Body of pancreas (tissue), 4 donors: ENCODE measurements at regions not wholly inside any gene's neighbourhood (a gene's known extent, or its start where the extent isn't known, plus 50 kb on each side); places are given as distances from the start of the nearest gene placed in this dataset.
A peak's percentile ranks its signal among the peaks of the same experiment; 100 is the strongest.

Experiments used
- POLR2A ChIP-seq, 3 donors: fragments of 450-650 bp; IDR thresholded peaks; one replicate each; pipeline ENCODE4 v1.6.1; 2016; ENCODE audit warnings: antibody characterized with exemption in 3 of 3, mild to moderate bottlenecking in 2 of 3
- TF ChIP-seq, protein P1 (sequence below), 7 experiments: fragments of 450-650 bp in 4 of 7; fragments of 200-600 bp in 3 of 7; sonication (generic) in 3 of 7; IDR thresholded peaks; one replicate each; pipeline ENCODE4 v1.5.1; 2016 to 2019; ENCODE audit warnings: antibody characterized with exemption in 7 of 7

DNA sequence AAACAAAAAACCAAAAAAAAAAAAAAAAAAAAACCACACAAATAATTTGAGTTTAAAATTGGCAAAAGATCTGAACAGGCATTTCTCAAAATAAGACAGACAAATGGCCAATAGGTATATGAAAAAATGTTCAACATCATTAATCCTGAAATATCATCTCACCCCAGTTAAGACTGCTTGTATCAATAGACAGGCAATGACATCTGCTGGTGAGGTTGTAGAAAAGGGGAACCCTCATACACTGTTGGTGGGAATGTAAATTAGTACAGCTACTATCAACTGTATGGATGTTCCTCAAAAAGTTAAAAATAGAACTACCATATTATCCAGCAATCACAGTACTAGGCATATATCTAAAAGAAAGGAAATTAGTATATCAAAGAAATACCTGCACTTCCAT, 523.1 kb downstream of the XIRP2 start:
- TF ChIP-seq, protein P1, sequence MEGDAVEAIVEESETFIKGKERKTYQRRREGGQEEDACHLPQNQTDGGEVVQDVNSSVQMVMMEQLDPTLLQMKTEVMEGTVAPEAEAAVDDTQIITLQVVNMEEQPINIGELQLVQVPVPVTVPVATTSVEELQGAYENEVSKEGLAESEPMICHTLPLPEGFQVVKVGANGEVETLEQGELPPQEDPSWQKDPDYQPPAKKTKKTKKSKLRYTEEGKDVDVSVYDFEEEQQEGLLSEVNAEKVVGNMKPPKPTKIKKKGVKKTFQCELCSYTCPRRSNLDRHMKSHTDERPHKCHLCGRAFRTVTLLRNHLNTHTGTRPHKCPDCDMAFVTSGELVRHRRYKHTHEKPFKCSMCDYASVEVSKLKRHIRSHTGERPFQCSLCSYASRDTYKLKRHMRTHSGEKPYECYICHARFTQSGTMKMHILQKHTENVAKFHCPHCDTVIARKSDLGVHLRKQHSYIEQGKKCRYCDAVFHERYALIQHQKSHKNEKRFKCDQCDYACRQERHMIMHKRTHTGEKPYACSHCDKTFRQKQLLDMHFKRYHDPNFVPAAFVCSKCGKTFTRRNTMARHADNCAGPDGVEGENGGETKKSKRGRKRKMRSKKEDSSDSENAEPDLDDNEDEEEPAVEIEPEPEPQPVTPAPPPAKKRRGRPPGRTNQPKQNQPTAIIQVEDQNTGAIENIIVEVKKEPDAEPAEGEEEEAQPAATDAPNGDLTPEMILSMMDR (IDR thresholded peaks at IDR 0.05): peak in 1 of 7 experiments; percentile 11
- TF ChIP-seq POLR2A (IDR thresholded peaks at IDR 0.05): no peak
